ENCODE measurements at regions not wholly inside any gene's neighbourhood (a gene's known extent, or its start where the extent isn't known, plus 50 kb on each side); places are given as distances from the start of the nearest gene placed in this dataset.

GRCh38 chr11:95584589-95584988, 205.0 kb downstream of the FAM76B start:
- no peak for TF ChIP-seq EP300 (IDR thresholded peaks at IDR 0.05; ENCODE audit: borderline replicate concordance in 1 of 2, low read depth in 1 of 2, low read length in 1 of 2)
- no peak for TF ChIP-seq EZH2phosphoT487 (IDR thresholded peaks at IDR 0.05; ENCODE audit: borderline replicate concordance, low read depth)
- TF ChIP-seq, protein P1, sequence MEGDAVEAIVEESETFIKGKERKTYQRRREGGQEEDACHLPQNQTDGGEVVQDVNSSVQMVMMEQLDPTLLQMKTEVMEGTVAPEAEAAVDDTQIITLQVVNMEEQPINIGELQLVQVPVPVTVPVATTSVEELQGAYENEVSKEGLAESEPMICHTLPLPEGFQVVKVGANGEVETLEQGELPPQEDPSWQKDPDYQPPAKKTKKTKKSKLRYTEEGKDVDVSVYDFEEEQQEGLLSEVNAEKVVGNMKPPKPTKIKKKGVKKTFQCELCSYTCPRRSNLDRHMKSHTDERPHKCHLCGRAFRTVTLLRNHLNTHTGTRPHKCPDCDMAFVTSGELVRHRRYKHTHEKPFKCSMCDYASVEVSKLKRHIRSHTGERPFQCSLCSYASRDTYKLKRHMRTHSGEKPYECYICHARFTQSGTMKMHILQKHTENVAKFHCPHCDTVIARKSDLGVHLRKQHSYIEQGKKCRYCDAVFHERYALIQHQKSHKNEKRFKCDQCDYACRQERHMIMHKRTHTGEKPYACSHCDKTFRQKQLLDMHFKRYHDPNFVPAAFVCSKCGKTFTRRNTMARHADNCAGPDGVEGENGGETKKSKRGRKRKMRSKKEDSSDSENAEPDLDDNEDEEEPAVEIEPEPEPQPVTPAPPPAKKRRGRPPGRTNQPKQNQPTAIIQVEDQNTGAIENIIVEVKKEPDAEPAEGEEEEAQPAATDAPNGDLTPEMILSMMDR (IDR thresholded peaks at IDR 0.05) = no peak
- no peak for TF ChIP-seq RAD21 (IDR thresholded peaks at IDR 0.05; ENCODE audit: low read length)
- TF ChIP-seq NRF1 (IDR thresholded peaks at IDR 0.05; ENCODE audit: low read depth, low read length) = no peak
- TF ChIP-seq USF1 (IDR thresholded peaks at IDR 0.05; ENCODE audit: borderline replicate concordance, low read depth) = no peak
- no peak for TF ChIP-seq CHD2 (IDR thresholded peaks at IDR 0.05; ENCODE audit: low read length, partially characterized antibody)
- TF ChIP-seq TAF1 (IDR thresholded peaks at IDR 0.05; ENCODE audit: borderline replicate concordance, low read depth, low read length) = no peak
- TF ChIP-seq REST (IDR thresholded peaks at IDR 0.05; ENCODE audit: low read depth, low read length) = no peak
- no peak for TF ChIP-seq POLR2AphosphoS5 (IDR thresholded peaks at IDR 0.05; ENCODE audit: low read depth, low read length)
- TF ChIP-seq JUND (IDR thresholded peaks at IDR 0.05) = no peak
